ENCODE measurements at regions not wholly inside any gene's neighbourhood (a gene's known extent, or its start where the extent isn't known, plus 50 kb on each side); places are given as distances from the start of the nearest gene placed in this dataset.

- TF ChIP-seq CTCF (CRISPR knock-in tag; IDR thresholded peaks at IDR 0.05), result no peak
- no peak for TF ChIP-seq GABPB1 (CRISPR knock-in tag; IDR thresholded peaks at IDR 0.05)
- no peak for TF ChIP-seq KMT2A (CRISPR knock-in tag; IDR thresholded peaks at IDR 0.05)
- TF ChIP-seq MAX (IDR thresholded peaks at IDR 0.05), result no peak
- no peak for TF ChIP-seq CCAR2 (optimal IDR thresholded peaks at IDR 0.05; ENCODE audit: low read depth, low read length)
- no peak for TF ChIP-seq FOXP4 (CRISPR knock-in tag; IDR thresholded peaks at IDR 0.05)
- TF ChIP-seq ZNF83 (CRISPR knock-in tag; IDR thresholded peaks at IDR 0.05; ENCODE audit: borderline replicate concordance), result no peak
- no peak for TF ChIP-seq SATB2 (CRISPR knock-in tag; IDR thresholded peaks at IDR 0.05)
Measured at GRCh38 chr1:75992312-75992711, 60.1 kb upstream of the ASB17 start.

Measured in HepG2 (cell line).